HAP-1 (cell line): ENCODE measurements at regions not wholly inside any gene's neighbourhood (a gene's known extent, or its start where the extent isn't known, plus 50 kb on each side); places are given as distances from the start of the nearest gene placed in this dataset.
"Not testable (repeated sequence)": the region's sequence is repeated elsewhere in the genome, so short reads cannot be mapped to it uniquely, and the experiment has no call there.

ENCODE experiments used
- DNase-seq, 2 experiments: peaks; one replicate each; pipeline ENCODE4 v3.0.0-alpha.2; 2016 to 2020; ENCODE audit warnings: low spot score in 2 of 2
- H3K27me3 ChIP-seq: fragments of 250-450 bp; sonication (Bioruptor Pico); 2 replicates; pipeline ENCODE4 v1.5.1; 2020; ENCODE audit warnings: low read depth, mild to moderate bottlenecking, moderate library complexity
- H3K36me3 ChIP-seq: fragments of 250-450 bp; sonication (Bioruptor Pico); replicated peaks from 2 replicates; pipeline ENCODE4 v1.5.1; 2020; ENCODE audit warnings: mild to moderate bottlenecking
- H3K4me1 ChIP-seq: fragments of 250-450 bp; sonication (Bioruptor Pico); 2 replicates; pipeline ENCODE4 v1.5.1; 2020; ENCODE audit warnings: mild to moderate bottlenecking
- H3K4me3 ChIP-seq: fragments of 250-450 bp; sonication (Bioruptor Pico); 2 replicates; pipeline ENCODE4 v1.5.1; 2020; ENCODE audit warnings: mild to moderate bottlenecking, moderate library complexity
- H3K9me3 ChIP-seq: fragments of 250-450 bp; sonication (Bioruptor Pico); 2 replicates; pipeline ENCODE4 v1.5.1; 2020; ENCODE audit warnings: mild to moderate bottlenecking, moderate library complexity
- in situ Hi-C: fragments of 300-500 bp; cut with MboI; formaldehyde crosslinking; loops from 3 replicates; pipeline ENCODE4 v1.14.3; 2020; ENCODE audit warnings: low sequenced_read_pairs, inconsistent platforms, mixed read lengths

GRCh38 chr6:113672491-113673149 lies 184.5 kb upstream of the MARCKS start:
- DNase-seq, result no peak
- peaks cover 4% of the 10 kb centered on the region; the same call in 1 of the 2 replicates for H3K27me3 ChIP-seq
- no peak overlapping the region for H3K4me3 ChIP-seq
- in situ Hi-C loops, result no loop called here
- H3K4me1 ChIP-seq, result peaks cover 6% of the 10 kb centered on the region
- no peaks in the 10 kb centered on the region for H3K36me3 ChIP-seq
- H3K9me3 ChIP-seq, result no peaks in the 10 kb centered on the region

GRCh38 chr6:113674075-113674474 lies 183.1 kb upstream of the MARCKS start:
- Histone ChIP-seq H3K4me3 (no peak overlapping the region), H3K36me3 (no peaks in the 10 kb centered on the region), H3K9me3 (no peaks in the 10 kb centered on the region), H3K4me1 (peaks cover 6% of the 10 kb centered on the region), H3K27me3 (no peaks in the 10 kb centered on the region)
- in situ Hi-C loops, result no loop called here
- no peak for DNase-seq

GRCh38 chr6:113676057-113676456 lies 181.1 kb upstream of the MARCKS start:
- in situ Hi-C loops, result no loop called here
- H3K4me3 ChIP-seq, result no peak overlapping the region
- no peaks in the 10 kb centered on the region for H3K27me3 ChIP-seq
- H3K9me3 ChIP-seq, result no peaks in the 10 kb centered on the region
- no peaks in the 10 kb centered on the region for H3K36me3 ChIP-seq
- H3K4me1 ChIP-seq, result peaks cover 6% of the 10 kb centered on the region
- no peak for DNase-seq

- no peak overlapping the region for H3K4me3 ChIP-seq
- no peaks in the 10 kb centered on the region for H3K27me3 ChIP-seq
- in situ Hi-C loops, result no loop called here
- no peaks in the 10 kb centered on the region for H3K36me3 ChIP-seq
- H3K4me1 ChIP-seq, result peaks cover 6% of the 10 kb centered on the region
- no peak for DNase-seq
- H3K9me3 ChIP-seq, result no peaks in the 10 kb centered on the region
These were observed 180.2 kb upstream of the MARCKS start for GRCh38 chr6:113676968-113677367.

GRCh38 chr6:113679051-113679450 lies 178.1 kb upstream of the MARCKS start:
- H3K9me3 ChIP-seq, result no peaks in the 10 kb centered on the region

GRCh38 chr6:113680301-113680700 lies 176.8 kb upstream of the MARCKS start:
- Histone ChIP-seq H3K36me3 (no peaks in the 10 kb centered on the region), H3K27me3 (no peaks in the 10 kb centered on the region), H3K4me3 (no peak overlapping the region), H3K4me1 (peaks cover 6% of the 10 kb centered on the region), H3K9me3 (no peaks in the 10 kb centered on the region)
- no peak for DNase-seq
- in situ Hi-C loops, result no loop called here

More at GRCh38 chr6:113679051-113679450, 178.1 kb upstream of the MARCKS start:
- H3K36me3 ChIP-seq, result no peaks in the 10 kb centered on the region
- peaks cover 6% of the 10 kb centered on the region for H3K4me1 ChIP-seq
- DNase-seq, result no peak
- in situ Hi-C loops, result no loop called here
- no peaks in the 10 kb centered on the region for H3K27me3 ChIP-seq
- no peak overlapping the region for H3K4me3 ChIP-seq

DNA sequence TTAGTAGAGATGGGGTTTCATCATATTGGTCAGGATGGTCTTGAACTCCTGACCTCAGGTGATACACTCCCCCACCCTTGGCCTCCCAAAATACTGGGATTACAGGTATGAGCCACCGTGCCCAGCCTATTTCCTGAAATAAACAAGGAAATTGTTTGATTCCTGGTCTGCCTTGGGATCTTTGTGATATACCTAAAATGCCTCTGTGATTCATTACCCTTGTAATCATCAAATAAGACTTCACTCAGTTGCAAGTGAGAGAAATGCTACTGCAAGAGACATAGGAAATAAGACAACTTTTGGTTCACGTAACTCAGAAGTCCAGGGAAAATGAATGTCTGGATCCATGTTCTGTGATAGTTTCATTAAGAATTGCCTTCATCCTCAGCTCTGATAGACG lies 173.2 kb upstream of the MARCKS start:
- DNase-seq, result no peak
- no peaks in the 10 kb centered on the region for H3K36me3 ChIP-seq
- H3K27me3 ChIP-seq, result no peaks in the 10 kb centered on the region
- no peaks in the 10 kb centered on the region for H3K9me3 ChIP-seq
- H3K4me1 ChIP-seq, result no peaks in the 10 kb centered on the region
- no peak overlapping the region for H3K4me3 ChIP-seq
- in situ Hi-C loops, result no loop called here

DNA sequence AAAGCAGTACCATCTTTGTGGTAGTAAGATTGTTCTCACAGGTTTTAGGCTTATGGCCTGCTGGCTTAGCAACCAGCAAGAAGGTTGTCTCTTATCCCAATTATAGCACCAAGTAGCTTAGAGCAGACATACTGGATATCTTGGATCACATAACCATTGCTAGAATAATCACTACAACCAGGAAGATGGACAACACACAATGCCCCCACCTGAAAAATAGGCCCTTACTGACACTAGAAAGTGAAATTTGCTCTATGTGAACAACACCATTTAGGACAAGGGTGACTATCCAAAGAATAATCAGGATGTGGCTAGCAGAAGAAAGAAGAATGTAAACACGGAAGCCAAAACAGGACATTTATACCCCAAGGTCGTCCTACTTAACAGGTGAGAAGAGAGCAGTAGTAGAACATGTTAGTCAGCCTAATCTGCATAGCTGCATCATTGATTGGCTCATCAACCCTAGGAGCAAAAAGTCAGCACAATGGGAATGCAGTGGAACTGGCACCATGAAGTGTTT lies 172.7 kb upstream of the MARCKS start:
- in situ Hi-C loops, result no loop called here
- Histone ChIP-seq H3K9me3 (no peaks in the 10 kb centered on the region), H3K36me3 (no peaks in the 10 kb centered on the region), H3K4me1 (no peaks in the 10 kb centered on the region), H3K4me3 (no peak overlapping the region), H3K27me3 (no peaks in the 10 kb centered on the region)
- no peak for DNase-seq

- H3K36me3 ChIP-seq, result no peaks in the 10 kb centered on the region
- H3K27me3 ChIP-seq, result no peaks in the 10 kb centered on the region
- in situ Hi-C loops, result no loop called here
- no peaks in the 10 kb centered on the region for H3K9me3 ChIP-seq
- no peak for DNase-seq
- H3K4me3 ChIP-seq, result no peak overlapping the region
- peaks cover 3% of the 10 kb centered on the region; the same call in 1 of the 2 replicates for H3K4me1 ChIP-seq
These were observed 171.1 kb upstream of the MARCKS start for GRCh38 chr6:113686049-113686448.

GRCh38 chr6:113689620-113690019 lies 167.5 kb upstream of the MARCKS start:
- H3K9me3 ChIP-seq, H3K4me3 ChIP-seq, DNase-seq, in situ Hi-C loops, H3K36me3 ChIP-seq, H3K27me3 ChIP-seq: not testable (repeated sequence)
- H3K4me1 ChIP-seq, result peaks cover 10% of the 10 kb centered on the region

DNA sequence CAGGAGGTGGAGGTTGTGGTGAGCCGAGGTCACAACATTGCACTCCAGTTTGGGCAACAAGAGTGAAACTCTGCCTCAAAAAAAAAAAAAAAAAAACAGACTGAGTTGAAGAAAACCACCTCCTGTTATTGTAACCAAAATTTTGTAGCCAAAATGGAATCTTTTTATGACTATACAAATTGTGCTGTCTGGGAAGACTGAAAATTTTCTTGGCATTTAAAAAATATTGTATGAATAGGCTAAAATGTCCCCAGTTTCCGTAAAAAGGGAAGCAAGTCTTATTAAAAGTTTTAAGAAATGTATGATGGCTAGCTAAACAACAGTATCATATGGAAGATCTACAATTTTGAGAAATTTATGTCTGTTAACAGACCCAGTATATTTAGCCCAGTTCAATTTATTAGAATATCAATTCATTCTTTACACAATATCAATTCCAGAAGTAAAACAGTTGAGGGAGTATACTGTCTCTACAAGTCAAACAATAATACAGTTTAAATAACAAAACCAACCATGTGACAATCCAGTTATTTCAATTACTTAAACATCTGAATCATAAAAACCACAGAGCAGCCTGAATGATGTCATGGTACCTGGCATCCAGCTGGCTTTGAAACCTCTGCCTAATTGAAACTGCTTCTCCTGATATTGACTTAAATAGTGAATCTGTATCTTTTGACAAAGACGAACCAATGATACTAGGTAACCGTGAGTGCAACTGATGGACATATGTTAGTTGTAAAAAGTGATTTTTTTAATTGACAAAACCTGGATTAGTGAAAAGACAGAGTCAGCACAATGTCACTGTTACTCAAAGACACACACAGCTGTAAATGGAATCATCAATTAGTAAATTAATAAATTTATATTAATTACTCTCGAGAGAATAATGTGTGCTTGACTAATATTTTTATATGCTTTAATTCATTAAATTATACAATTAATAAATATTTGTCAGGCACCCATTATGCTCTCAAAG lies 166.6 kb upstream of the MARCKS start:
- Histone ChIP-seq H3K36me3 (no peaks in the 10 kb centered on the region), H3K9me3 (no peaks in the 10 kb centered on the region), H3K4me3 (no peak overlapping the region), H3K4me1 (peaks cover 10% of the 10 kb centered on the region), H3K27me3 (no peaks in the 10 kb centered on the region)
- DNase-seq, result peak in 1 of 2 experiments; percentile 13
- in situ Hi-C loops, result no loop called here

DNA sequence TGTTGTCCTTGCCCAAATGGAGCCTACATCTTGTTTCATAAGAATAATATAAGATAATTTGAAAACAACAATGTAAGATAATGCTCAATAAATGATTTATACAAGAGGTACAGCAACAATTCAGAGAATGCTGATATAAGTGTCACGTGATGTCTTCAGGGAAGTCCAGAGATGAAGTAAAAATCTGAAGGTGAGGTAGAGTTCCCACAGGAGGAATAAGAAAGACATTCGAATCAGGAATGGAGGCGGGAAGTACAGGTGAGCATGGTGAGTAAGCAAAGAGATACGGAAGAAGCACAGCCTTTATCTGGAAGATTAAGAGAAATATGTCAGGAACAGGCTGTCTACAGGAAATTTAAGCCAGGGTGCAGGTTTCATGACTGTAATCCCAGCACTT lies 165.9 kb upstream of the MARCKS start:
- DNase-seq, result no peak
- in situ Hi-C loops, result no loop called here
- H3K4me3 ChIP-seq, result no peak overlapping the region
- no peaks in the 10 kb centered on the region for H3K9me3 ChIP-seq
- H3K36me3 ChIP-seq, result no peaks in the 10 kb centered on the region
- H3K4me1 ChIP-seq, result peaks cover 10% of the 10 kb centered on the region
- no peaks in the 10 kb centered on the region for H3K27me3 ChIP-seq

GRCh38 chr6:113693851-113694250 lies 163.3 kb upstream of the MARCKS start:
- Histone ChIP-seq H3K27me3 (no peaks in the 10 kb centered on the region), H3K4me3 (no peak overlapping the region), H3K36me3 (no peaks in the 10 kb centered on the region), H3K9me3 (no peaks in the 10 kb centered on the region), H3K4me1 (peaks cover 10% of the 10 kb centered on the region)
- no peak for DNase-seq
- in situ Hi-C loops, result no loop called here
